ENCODE measurements at regions not wholly inside any gene's neighbourhood (a gene's known extent, or its start where the extent isn't known, plus 50 kb on each side); places are given as distances from the start of the nearest gene placed in this dataset.

GRCh38 chr16:54631782-54632181 is 298.9 kb upstream of the IRX5 start:
- H3K27me3 ChIP-seq, result no peaks in the 10 kb centered on the region
- 51 to 52% methylated on average over 4 of the region's 4 CpGs for WGBS, 2 donors
- TF ChIP-seq EP300 (IDR thresholded peaks at IDR 0.05), result no peak
- no peak for TF ChIP-seq POLR2A (IDR thresholded peaks at IDR 0.05)
- TF ChIP-seq CTCF (IDR thresholded peaks at IDR 0.05), result no peak

GRCh38 chr16:54630284-54630967 is 300.2 kb upstream of the IRX5 start:
- no peak overlapping the region for H3K4me3 ChIP-seq
- TF ChIP-seq EP300 (IDR thresholded peaks at IDR 0.05) (no peak), POLR2A (IDR thresholded peaks at IDR 0.05) (no peak), CTCF (IDR thresholded peaks at IDR 0.05) (no peak)
- no peak for DNase-seq (ENCODE audit: low spot score in 2 of 2)
- no peaks in the 10 kb centered on the region for H3K4me1 ChIP-seq
- H3K36me3 ChIP-seq, result no peaks in the 10 kb centered on the region
- 80 to 85% methylated on average over 4 of the region's 4 CpGs for WGBS, 2 donors
- H3K9me3 ChIP-seq, result no peaks in the 10 kb centered on the region
- no peak overlapping the region for H3K27ac ChIP-seq
- H3K27me3 ChIP-seq, result no peaks in the 10 kb centered on the region

More at GRCh38 chr16:54631782-54632181, 298.9 kb upstream of the IRX5 start:
- no peaks in the 10 kb centered on the region for H3K9me3 ChIP-seq
- no peak overlapping the region for H3K4me3 ChIP-seq
- no peaks in the 10 kb centered on the region for H3K4me1 ChIP-seq
- no peak overlapping the region for H3K27ac ChIP-seq
- no peaks in the 10 kb centered on the region for H3K36me3 ChIP-seq
- no peak for DNase-seq (ENCODE audit: low spot score in 2 of 2)

GRCh38 chr16:54628796-54629625 is 301.7 kb upstream of the IRX5 start:
- Histone ChIP-seq H3K36me3 (no peaks in the 10 kb centered on the region), H3K27ac (no peak overlapping the region), H3K9me3 (no peaks in the 10 kb centered on the region), H3K27me3 (peaks cover 0 to 4% of the 10 kb centered on the region in 2 donors), H3K4me1 (no peaks in the 10 kb centered on the region), H3K4me3 (no peak overlapping the region)
- DNase-seq (ENCODE audit: low spot score in 2 of 2), result no peak
- WGBS, 2 donors, result 69 to 74% methylated on average over 17 of the region's 17 CpGs
- no peak for TF ChIP-seq POLR2A (IDR thresholded peaks at IDR 0.05)
- no peak for TF ChIP-seq CTCF (IDR thresholded peaks at IDR 0.05)
- no peak for TF ChIP-seq EP300 (IDR thresholded peaks at IDR 0.05)

GRCh38 chr16:54627616-54628015 is 303.0 kb upstream of the IRX5 start:
- H3K27me3 ChIP-seq, result peaks cover 0 to 4% of the 10 kb centered on the region in 2 donors
- 73 to 79% methylated on average over 4 of the region's 4 CpGs for WGBS, 2 donors

More at GRCh38 chr16:54627616-54628015, 303.0 kb upstream of the IRX5 start:
- DNase-seq (ENCODE audit: low spot score in 2 of 2), result no peak
- H3K9me3 ChIP-seq, result no peaks in the 10 kb centered on the region
- no peaks in the 10 kb centered on the region for H3K36me3 ChIP-seq
- H3K4me3 ChIP-seq, result no peak overlapping the region
- TF ChIP-seq POLR2A (IDR thresholded peaks at IDR 0.05) (no peak), EP300 (IDR thresholded peaks at IDR 0.05) (no peak), CTCF (IDR thresholded peaks at IDR 0.05) (no peak)
- no peaks in the 10 kb centered on the region for H3K4me1 ChIP-seq
- no peak overlapping the region for H3K27ac ChIP-seq
